ENCODE measurements at regions not wholly inside any gene's neighbourhood (a gene's known extent, or its start where the extent isn't known, plus 50 kb on each side); places are given as distances from the start of the nearest gene placed in this dataset.

DNA sequence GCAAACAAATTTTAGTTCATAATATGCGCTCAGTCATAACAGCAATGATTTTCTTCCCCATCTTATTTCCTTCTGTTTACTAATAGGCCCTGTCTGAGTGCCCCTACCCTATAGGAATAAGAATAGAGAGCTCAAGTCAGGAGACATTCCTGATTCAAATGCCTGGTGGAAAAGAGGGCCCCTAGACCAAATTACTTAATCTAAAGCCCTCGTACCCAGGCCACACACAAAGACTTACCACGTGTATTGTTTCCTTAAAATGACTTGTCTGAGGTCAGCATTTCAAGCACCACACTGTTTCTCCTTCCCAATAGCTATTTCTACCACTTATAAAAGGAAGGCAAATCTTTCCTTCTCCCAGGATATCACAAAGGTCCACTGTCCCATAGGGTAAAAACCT lies 314.9 kb upstream of the TMTC1 start:
- TF ChIP-seq POLR2A (IDR thresholded peaks at IDR 0.05; ENCODE audit: low read length) (no peak), GATA1 (IDR thresholded peaks at IDR 0.05; ENCODE audit: low read depth, low read length) (no peak)
